ENCODE measurements at regions not wholly inside any gene's neighbourhood (a gene's known extent, or its start where the extent isn't known, plus 50 kb on each side); places are given as distances from the start of the nearest gene placed in this dataset.

GRCh38 chr4:58587856-58588255 lies 1477.7 kb upstream of the IGFBP7 start:
- in situ Hi-C loops (cut with HindIII; ENCODE audit: low sequenced_read_pairs): no loop called here
- no peak for DNase-seq (ENCODE audit: low spot score)

GRCh38 chr4:58566260-58566659 lies 1456.1 kb upstream of the IGFBP7 start:
- in situ Hi-C loops (cut with HindIII; ENCODE audit: low sequenced_read_pairs): no loop called here
- no peak for DNase-seq (ENCODE audit: low spot score)

- in situ Hi-C loops (cut with HindIII; ENCODE audit: low sequenced_read_pairs): no loop called here
- no peak for DNase-seq (ENCODE audit: low spot score)
These were observed 1454.7 kb upstream of the IGFBP7 start for GRCh38 chr4:58564695-58565475.

- in situ Hi-C loops (cut with HindIII; ENCODE audit: low sequenced_read_pairs): no loop called here
- DNase-seq (ENCODE audit: low spot score): no peak
These were observed 1451.0 kb upstream of the IGFBP7 start for GRCh38 chr4:58561170-58561569.

- no peak for DNase-seq (ENCODE audit: low spot score)
- in situ Hi-C loops (cut with HindIII; ENCODE audit: low sequenced_read_pairs): no loop called here
These were observed 1450.6 kb upstream of the IGFBP7 start for GRCh38 chr4:58560736-58561135.

GRCh38 chr4:58553679-58554078 lies 1443.5 kb upstream of the IGFBP7 start:
- DNase-seq (ENCODE audit: low spot score): no peak
- in situ Hi-C loops (cut with HindIII; ENCODE audit: low sequenced_read_pairs): no loop called here

GRCh38 chr4:58553031-58553430 lies 1442.8 kb upstream of the IGFBP7 start:
- DNase-seq (ENCODE audit: low spot score): no peak
- in situ Hi-C loops (cut with HindIII; ENCODE audit: low sequenced_read_pairs): no loop called here

GRCh38 chr4:58551676-58552075 lies 1441.5 kb upstream of the IGFBP7 start:
- in situ Hi-C loops (cut with HindIII; ENCODE audit: low sequenced_read_pairs): no loop called here
- no peak for DNase-seq (ENCODE audit: low spot score)

- DNase-seq (ENCODE audit: low spot score): no peak
- in situ Hi-C loops (cut with HindIII; ENCODE audit: low sequenced_read_pairs): no loop called here
These were observed 1433.3 kb upstream of the IGFBP7 start for GRCh38 chr4:58543465-58543864.

- DNase-seq (ENCODE audit: low spot score): peak; percentile 21
- in situ Hi-C loops (cut with HindIII; ENCODE audit: low sequenced_read_pairs): no loop called here
These were observed 1431.7 kb upstream of the IGFBP7 start for GRCh38 chr4:58541926-58542325.

GRCh38 chr4:58522765-58523382 lies 1412.7 kb upstream of the IGFBP7 start:
- in situ Hi-C loops (cut with HindIII; ENCODE audit: low sequenced_read_pairs): no loop called here
- no peak for DNase-seq (ENCODE audit: low spot score)

GRCh38 chr4:58515226-58515625 lies 1405.0 kb upstream of the IGFBP7 start:
- DNase-seq (ENCODE audit: low spot score): no peak
- in situ Hi-C loops (cut with HindIII; ENCODE audit: low sequenced_read_pairs): no loop called here

GRCh38 chr4:58514299-58514698 lies 1404.1 kb upstream of the IGFBP7 start:
- in situ Hi-C loops (cut with HindIII; ENCODE audit: low sequenced_read_pairs): no loop called here
- DNase-seq (ENCODE audit: low spot score): no peak

- DNase-seq (ENCODE audit: low spot score): no peak
- in situ Hi-C loops (cut with HindIII; ENCODE audit: low sequenced_read_pairs): no loop called here
These were observed 1400.5 kb upstream of the IGFBP7 start for GRCh38 chr4:58510652-58511051.

- DNase-seq (ENCODE audit: low spot score): no peak
- in situ Hi-C loops (cut with HindIII; ENCODE audit: low sequenced_read_pairs): no loop called here
These were observed 1396.9 kb upstream of the IGFBP7 start for GRCh38 chr4:58507079-58507478.

- no peak for DNase-seq (ENCODE audit: low spot score)
- in situ Hi-C loops (cut with HindIII; ENCODE audit: low sequenced_read_pairs): no loop called here
These were observed 1392.7 kb upstream of the IGFBP7 start for GRCh38 chr4:58502839-58503238.

GRCh38 chr4:58499182-58499581 lies 1389.0 kb upstream of the IGFBP7 start:
- no peak for DNase-seq (ENCODE audit: low spot score)
- in situ Hi-C loops (cut with HindIII; ENCODE audit: low sequenced_read_pairs): no loop called here

GRCh38 chr4:58491620-58492019 lies 1381.4 kb upstream of the IGFBP7 start:
- DNase-seq (ENCODE audit: low spot score): no peak
- in situ Hi-C loops (cut with HindIII; ENCODE audit: low sequenced_read_pairs): no loop called here

GRCh38 chr4:58477950-58478349 lies 1367.8 kb upstream of the IGFBP7 start:
- in situ Hi-C loops (cut with HindIII; ENCODE audit: low sequenced_read_pairs): no loop called here
- no peak for DNase-seq (ENCODE audit: low spot score)

GRCh38 chr4:58477513-58477912 lies 1367.3 kb upstream of the IGFBP7 start:
- no peak for DNase-seq (ENCODE audit: low spot score)
- in situ Hi-C loops (cut with HindIII; ENCODE audit: low sequenced_read_pairs): no loop called here

GRCh38 chr4:58475097-58475496 lies 1364.9 kb upstream of the IGFBP7 start:
- no peak for DNase-seq (ENCODE audit: low spot score)
- in situ Hi-C loops (cut with HindIII; ENCODE audit: low sequenced_read_pairs): no loop called here

Data from G401 (cell line).